ENCODE measurements at regions not wholly inside any gene's neighbourhood (a gene's known extent, or its start where the extent isn't known, plus 50 kb on each side); places are given as distances from the start of the nearest gene placed in this dataset.

DNA sequence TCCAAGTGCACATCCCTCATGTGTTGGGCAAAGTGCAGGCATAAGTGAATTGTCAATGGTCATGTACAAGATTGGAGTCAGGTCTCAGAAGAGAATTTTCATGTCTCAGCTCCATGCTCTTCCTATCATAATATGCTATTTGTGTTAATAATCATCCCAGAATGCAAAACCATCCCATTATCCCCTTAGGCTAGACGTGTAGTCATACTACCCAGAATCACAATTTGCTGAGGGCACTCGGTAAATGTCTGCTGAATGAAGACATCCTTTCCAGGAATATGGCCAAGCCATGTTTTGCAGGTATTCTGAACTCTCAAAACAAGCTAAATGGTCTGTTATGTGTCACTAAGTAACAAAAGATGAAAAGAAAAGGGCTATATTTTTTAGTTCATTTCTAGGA is 263.8 kb downstream of the RAD51AP2 start:
- Histone ChIP-seq H3K4me1 (replicated peaks) (no peaks in the 10 kb centered on the region), H3K9me3 (no peaks in the 10 kb centered on the region), H3K4me3 (no peak overlapping the region), H3K36me3 (no peaks in the 10 kb centered on the region), H3K27me3 (replicated peaks; ENCODE audit: insufficient read depth) (no peaks in the 10 kb centered on the region), H3K27ac (no peak overlapping the region)
- no peak for DNase-seq (ENCODE audit: low spot score)
- intact Hi-C loops (cut with DNase I), result no loop called here
- 93% methylated on average over 2 of the region's 2 CpGs for WGBS
- no peak for TF ChIP-seq POLR2A (IDR thresholded peaks at IDR 0.05)
- TF ChIP-seq, protein P1, sequence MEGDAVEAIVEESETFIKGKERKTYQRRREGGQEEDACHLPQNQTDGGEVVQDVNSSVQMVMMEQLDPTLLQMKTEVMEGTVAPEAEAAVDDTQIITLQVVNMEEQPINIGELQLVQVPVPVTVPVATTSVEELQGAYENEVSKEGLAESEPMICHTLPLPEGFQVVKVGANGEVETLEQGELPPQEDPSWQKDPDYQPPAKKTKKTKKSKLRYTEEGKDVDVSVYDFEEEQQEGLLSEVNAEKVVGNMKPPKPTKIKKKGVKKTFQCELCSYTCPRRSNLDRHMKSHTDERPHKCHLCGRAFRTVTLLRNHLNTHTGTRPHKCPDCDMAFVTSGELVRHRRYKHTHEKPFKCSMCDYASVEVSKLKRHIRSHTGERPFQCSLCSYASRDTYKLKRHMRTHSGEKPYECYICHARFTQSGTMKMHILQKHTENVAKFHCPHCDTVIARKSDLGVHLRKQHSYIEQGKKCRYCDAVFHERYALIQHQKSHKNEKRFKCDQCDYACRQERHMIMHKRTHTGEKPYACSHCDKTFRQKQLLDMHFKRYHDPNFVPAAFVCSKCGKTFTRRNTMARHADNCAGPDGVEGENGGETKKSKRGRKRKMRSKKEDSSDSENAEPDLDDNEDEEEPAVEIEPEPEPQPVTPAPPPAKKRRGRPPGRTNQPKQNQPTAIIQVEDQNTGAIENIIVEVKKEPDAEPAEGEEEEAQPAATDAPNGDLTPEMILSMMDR (IDR thresholded peaks at IDR 0.05), result no peak
- TF ChIP-seq POLR2AphosphoS5 (IDR thresholded peaks at IDR 0.05), result no peak

DNA sequence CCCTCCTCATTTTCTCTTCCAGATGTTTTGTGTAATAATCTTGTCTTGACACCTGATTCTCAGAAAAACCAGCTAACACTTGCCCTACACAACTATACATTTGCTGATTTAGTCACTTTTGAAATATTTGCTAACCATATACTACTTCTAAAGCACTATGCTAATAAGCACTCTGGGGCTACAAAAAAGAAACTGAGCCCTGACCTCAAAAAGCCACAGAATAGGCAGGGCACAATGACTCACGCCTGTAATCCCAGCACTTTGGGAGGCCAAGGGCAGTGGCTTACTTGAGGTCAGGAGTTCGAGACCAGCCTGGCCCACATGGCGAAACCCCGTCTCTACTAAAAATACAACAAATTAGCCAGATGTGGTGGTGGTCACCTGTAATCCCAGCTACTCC is 266.0 kb downstream of the RAD51AP2 start:
- DNase-seq (ENCODE audit: low spot score), result no peak
- Histone ChIP-seq H3K27ac (no peak overlapping the region), H3K27me3 (replicated peaks; ENCODE audit: insufficient read depth) (no peaks in the 10 kb centered on the region), H3K9me3 (no peaks in the 10 kb centered on the region), H3K4me1 (replicated peaks) (no peaks in the 10 kb centered on the region), H3K4me3 (no peak overlapping the region), H3K36me3 (no peaks in the 10 kb centered on the region)
- TF ChIP-seq, protein P1 (IDR thresholded peaks at IDR 0.05), result no peak
- TF ChIP-seq POLR2A (IDR thresholded peaks at IDR 0.05) (no peak), POLR2AphosphoS5 (IDR thresholded peaks at IDR 0.05) (no peak)
- intact Hi-C loops (cut with DNase I), result no loop called here
- WGBS, result 92% methylated on average over 4 of the region's 4 CpGs

DNA sequence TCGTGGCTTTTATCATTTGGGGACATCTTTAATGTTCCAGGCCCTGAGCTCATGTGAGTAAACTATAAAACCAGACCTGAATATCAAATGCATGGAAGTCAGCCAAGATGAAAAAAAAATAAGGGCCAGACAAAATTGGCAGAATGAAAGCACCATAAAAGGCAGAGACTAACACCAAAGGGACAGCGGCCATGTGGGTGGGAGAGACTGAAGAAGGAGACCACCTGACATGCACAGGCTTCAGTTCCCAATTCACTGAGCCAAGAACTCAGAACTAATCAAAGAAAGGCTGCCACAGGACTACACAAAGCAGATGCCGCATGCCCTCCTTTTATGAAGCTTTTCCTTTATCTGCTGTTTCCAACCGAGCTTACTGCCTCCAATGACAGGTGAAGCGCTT is 267.1 kb downstream of the RAD51AP2 start:
- Histone ChIP-seq H3K27me3 (replicated peaks; ENCODE audit: insufficient read depth) (no peaks in the 10 kb centered on the region), H3K36me3 (no peaks in the 10 kb centered on the region), H3K9me3 (no peaks in the 10 kb centered on the region), H3K27ac (no peak overlapping the region), H3K4me3 (no peak overlapping the region), H3K4me1 (replicated peaks) (no peaks in the 10 kb centered on the region)
- intact Hi-C loops (cut with DNase I), result no loop called here
- peak; percentile 7 for DNase-seq (ENCODE audit: low spot score)
- TF ChIP-seq, protein P1 (IDR thresholded peaks at IDR 0.05), result no peak
- no peak for TF ChIP-seq POLR2A (IDR thresholded peaks at IDR 0.05)
- peak; percentile 41 for TF ChIP-seq POLR2AphosphoS5 (IDR thresholded peaks at IDR 0.05)
- WGBS, result 46% methylated on average over 5 of the region's 5 CpGs

DNA sequence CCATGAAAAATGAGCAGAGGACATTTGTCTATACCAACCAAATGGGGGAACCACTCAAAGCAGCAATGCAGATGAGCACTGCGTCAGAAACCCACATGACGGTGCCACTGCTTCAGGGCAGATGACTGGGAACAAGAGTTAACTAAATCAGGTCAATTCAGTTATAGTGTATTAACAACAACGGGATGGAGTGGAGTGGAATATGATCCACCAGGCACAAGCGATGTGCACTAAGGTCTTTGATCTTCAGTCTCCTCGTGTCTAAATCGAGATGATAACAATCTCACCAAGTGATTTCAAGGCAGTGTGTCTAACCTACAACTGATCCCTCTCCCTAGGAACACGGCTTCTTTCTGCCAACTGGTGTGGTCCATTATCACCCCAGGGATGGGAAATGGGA is 269.0 kb downstream of the RAD51AP2 start:
- DNase-seq (ENCODE audit: low spot score), result no peak
- no peaks in the 10 kb centered on the region for H3K4me1 ChIP-seq (replicated peaks)
- H3K4me3 ChIP-seq, result no peak overlapping the region
- 74% methylated on average over 7 of the region's 7 CpGs for WGBS
- H3K27ac ChIP-seq, result no peak overlapping the region
- no peaks in the 10 kb centered on the region for H3K27me3 ChIP-seq (replicated peaks; ENCODE audit: insufficient read depth)
- TF ChIP-seq POLR2AphosphoS5 (IDR thresholded peaks at IDR 0.05) (no peak), POLR2A (IDR thresholded peaks at IDR 0.05) (no peak)
- no peaks in the 10 kb centered on the region for H3K36me3 ChIP-seq
- no peaks in the 10 kb centered on the region for H3K9me3 ChIP-seq
- intact Hi-C loops (cut with DNase I), result no loop called here

DNA sequence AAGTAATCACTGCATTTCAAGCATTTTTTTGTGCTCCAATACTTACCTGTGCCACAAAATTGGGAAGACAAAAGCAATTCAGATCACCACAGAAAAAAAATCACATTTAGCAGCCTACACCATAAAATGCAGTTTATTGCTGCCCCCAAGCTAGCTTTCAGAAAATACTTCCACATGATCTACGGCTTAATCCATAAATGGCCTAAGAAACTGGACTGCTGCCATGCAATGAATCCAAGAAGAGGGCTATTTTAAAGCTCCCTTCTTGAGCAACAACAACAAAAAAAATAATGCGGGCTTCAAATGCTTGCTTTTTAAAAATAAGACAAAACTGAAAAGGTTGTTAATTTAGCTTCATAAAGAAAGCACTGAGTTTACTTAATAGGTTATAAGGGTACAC is 272.3 kb downstream of the RAD51AP2 start:
- peak; percentile 34 for DNase-seq (ENCODE audit: low spot score)
- WGBS, result 14% methylated on average over 2 of the region's 2 CpGs
- no peak overlapping the region for H3K27ac ChIP-seq
- no peak overlapping the region for H3K4me3 ChIP-seq
- no peaks in the 10 kb centered on the region for H3K27me3 ChIP-seq (replicated peaks; ENCODE audit: insufficient read depth)
- no peaks in the 10 kb centered on the region for H3K9me3 ChIP-seq
- no peaks in the 10 kb centered on the region for H3K36me3 ChIP-seq
- TF ChIP-seq, protein P1 (IDR thresholded peaks at IDR 0.05), result no peak
- TF ChIP-seq POLR2A (IDR thresholded peaks at IDR 0.05), result no peak
- peak; percentile 18 for TF ChIP-seq POLR2AphosphoS5 (IDR thresholded peaks at IDR 0.05)
- intact Hi-C loops (cut with DNase I), result no loop called here
- no peaks in the 10 kb centered on the region for H3K4me1 ChIP-seq (replicated peaks)

Data from prostate gland (tissue), 2 donors.